ENCODE measurements at regions not wholly inside any gene's neighbourhood (a gene's known extent, or its start where the extent isn't known, plus 50 kb on each side); places are given as distances from the start of the nearest gene placed in this dataset.

- H3K4me3 ChIP-seq (ENCODE audit: low read depth, low read length), result no peak overlapping the region
- DNase-seq (ENCODE audit: low read depth), result no peak
- TF ChIP-seq MYC (IDR thresholded peaks at IDR 0.05; ENCODE audit: low read depth, low read length) (no peak), MAX (IDR thresholded peaks at IDR 0.05; ENCODE audit: low read depth, low read length) (no peak), POLR2A (IDR thresholded peaks at IDR 0.05; ENCODE audit: extremely low read depth, insufficient read length) (no peak), CTCF (IDR thresholded peaks at IDR 0.05; ENCODE audit: low read depth, low read length) (no peak)
Measured at GRCh38 chr3:132840201-132840700, 118.0 kb upstream of the NPHP3 start.

GRCh38 chr3:132838477-132838876, 116.3 kb upstream of the NPHP3 start:
- no peak overlapping the region for H3K4me3 ChIP-seq (ENCODE audit: low read depth, low read length)
- DNase-seq (ENCODE audit: low read depth), result no peak
- no peak for TF ChIP-seq CTCF (IDR thresholded peaks at IDR 0.05; ENCODE audit: low read depth, low read length)
- TF ChIP-seq MYC (IDR thresholded peaks at IDR 0.05; ENCODE audit: low read depth, low read length), result no peak
- no peak for TF ChIP-seq POLR2A (IDR thresholded peaks at IDR 0.05; ENCODE audit: extremely low read depth, insufficient read length)
- no peak for TF ChIP-seq MAX (IDR thresholded peaks at IDR 0.05; ENCODE audit: low read depth, low read length)

- no peak for DNase-seq (ENCODE audit: low read depth)
- TF ChIP-seq MYC (IDR thresholded peaks at IDR 0.05; ENCODE audit: low read depth, low read length) (no peak), CTCF (IDR thresholded peaks at IDR 0.05; ENCODE audit: low read depth, low read length) (no peak), POLR2A (IDR thresholded peaks at IDR 0.05; ENCODE audit: extremely low read depth, insufficient read length) (no peak), MAX (IDR thresholded peaks at IDR 0.05; ENCODE audit: low read depth, low read length) (no peak)
- H3K4me3 ChIP-seq (ENCODE audit: low read depth, low read length), result no peak overlapping the region
Measured at GRCh38 chr3:132837615-132838014, 115.4 kb upstream of the NPHP3 start.

GRCh38 chr3:132834356-132834755, 112.1 kb upstream of the NPHP3 start:
- DNase-seq (ENCODE audit: low read depth), result no peak
- TF ChIP-seq POLR2A (IDR thresholded peaks at IDR 0.05; ENCODE audit: extremely low read depth, insufficient read length) (no peak), MAX (IDR thresholded peaks at IDR 0.05; ENCODE audit: low read depth, low read length) (no peak), MYC (IDR thresholded peaks at IDR 0.05; ENCODE audit: low read depth, low read length) (no peak), CTCF (IDR thresholded peaks at IDR 0.05; ENCODE audit: low read depth, low read length) (no peak)
- no peak overlapping the region for H3K4me3 ChIP-seq (ENCODE audit: low read depth, low read length)

- DNase-seq (ENCODE audit: low read depth), result no peak
- TF ChIP-seq CTCF (IDR thresholded peaks at IDR 0.05; ENCODE audit: low read depth, low read length), result no peak
- no peak for TF ChIP-seq MAX (IDR thresholded peaks at IDR 0.05; ENCODE audit: low read depth, low read length)
- no peak for TF ChIP-seq POLR2A (IDR thresholded peaks at IDR 0.05; ENCODE audit: extremely low read depth, insufficient read length)
- no peak for TF ChIP-seq MYC (IDR thresholded peaks at IDR 0.05; ENCODE audit: low read depth, low read length)
- H3K4me3 ChIP-seq (ENCODE audit: low read depth, low read length), result no peak overlapping the region
Measured at GRCh38 chr3:132829101-132829500, 106.9 kb upstream of the NPHP3 start.
